ENCODE measurements at regions not wholly inside any gene's neighbourhood (a gene's known extent, or its start where the extent isn't known, plus 50 kb on each side); places are given as distances from the start of the nearest gene placed in this dataset.

DNA sequence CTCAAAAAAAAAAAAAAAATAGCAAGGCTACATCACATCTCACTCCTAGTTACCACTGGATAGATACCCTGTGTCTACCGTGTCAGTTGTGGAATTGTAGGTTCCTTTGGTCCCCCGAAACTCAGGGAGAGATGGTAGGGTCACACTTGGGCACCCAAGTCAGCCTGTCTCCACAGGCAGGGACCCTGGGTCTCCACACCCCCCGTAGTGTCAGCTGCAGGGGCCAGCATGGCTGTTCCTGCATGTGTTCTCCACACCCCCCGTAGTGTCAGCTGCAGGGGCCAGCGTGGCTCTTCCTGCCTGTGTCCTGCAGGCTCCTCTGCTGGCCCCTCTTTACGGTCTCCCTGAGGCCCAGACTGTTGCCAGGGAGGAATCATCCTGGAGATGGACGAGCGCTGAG lies 282.1 kb downstream of the BRD1 start:
- TF ChIP-seq CTCF (IDR thresholded peaks at IDR 0.05; ENCODE audit: insufficient read depth, missing control alignments): no peak
- FAIRE-seq: no peak
- no peak for DNase-seq (ENCODE audit: insufficient read length, low spot score)

DNA sequence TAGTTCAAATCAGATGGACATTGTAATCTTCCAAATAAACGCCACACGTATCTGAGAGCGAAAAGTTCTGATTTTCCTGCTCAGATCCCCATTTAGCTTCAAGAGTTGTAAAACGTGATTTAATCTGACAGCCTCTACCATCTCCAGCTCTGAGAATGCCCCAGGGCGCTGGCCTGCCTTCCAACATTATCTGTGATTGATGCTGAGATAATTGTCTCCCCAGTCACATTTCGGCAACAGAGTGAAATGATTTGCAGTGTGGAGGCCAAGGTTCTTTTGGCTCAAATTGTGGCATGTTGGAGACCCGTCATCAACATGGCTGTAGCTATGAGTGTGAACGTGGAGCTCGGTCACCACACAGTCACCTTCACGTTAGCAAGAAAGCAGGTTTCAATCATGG lies 283.4 kb downstream of the BRD1 start:
- FAIRE-seq (no peak), DNase-seq (ENCODE audit: insufficient read length, low spot score) (no peak)
- TF ChIP-seq CTCF (IDR thresholded peaks at IDR 0.05; ENCODE audit: insufficient read depth, missing control alignments): no peak

DNA sequence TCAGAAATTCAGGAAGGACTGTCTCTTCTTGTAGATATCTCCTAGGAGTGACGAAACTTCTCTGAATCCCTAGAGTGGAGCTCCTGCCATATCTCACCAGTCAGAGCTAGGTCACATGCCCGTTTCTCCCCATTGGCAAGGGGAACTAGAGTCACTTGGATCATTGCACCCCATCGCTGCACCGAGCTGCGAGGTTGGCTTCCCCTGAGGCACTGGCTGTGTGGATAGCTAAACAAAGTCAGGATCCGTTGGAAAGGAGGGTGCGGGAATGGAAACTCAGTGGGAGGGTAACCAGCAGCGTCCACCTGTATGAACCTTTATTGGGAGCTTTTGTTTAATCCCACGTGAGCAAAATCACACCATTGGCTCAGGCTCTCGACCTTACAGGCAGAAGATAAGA lies 283.8 kb downstream of the BRD1 start:
- no peak for DNase-seq (ENCODE audit: insufficient read length, low spot score)
- TF ChIP-seq CTCF (IDR thresholded peaks at IDR 0.05; ENCODE audit: insufficient read depth, missing control alignments): no peak
- no peak for FAIRE-seq

- TF ChIP-seq CTCF (IDR thresholded peaks at IDR 0.05; ENCODE audit: insufficient read depth, missing control alignments): no peak
- no peak for DNase-seq (ENCODE audit: insufficient read length, low spot score)
- FAIRE-seq: no peak
These were observed 285.9 kb downstream of the BRD1 start for GRCh38 chr22:49541693-49542230.

- no peak for TF ChIP-seq CTCF (IDR thresholded peaks at IDR 0.05; ENCODE audit: insufficient read depth, missing control alignments)
- FAIRE-seq: no peak
- DNase-seq (ENCODE audit: insufficient read length, low spot score): no peak
These were observed 286.6 kb downstream of the BRD1 start for GRCh38 chr22:49540913-49541692.

DNA sequence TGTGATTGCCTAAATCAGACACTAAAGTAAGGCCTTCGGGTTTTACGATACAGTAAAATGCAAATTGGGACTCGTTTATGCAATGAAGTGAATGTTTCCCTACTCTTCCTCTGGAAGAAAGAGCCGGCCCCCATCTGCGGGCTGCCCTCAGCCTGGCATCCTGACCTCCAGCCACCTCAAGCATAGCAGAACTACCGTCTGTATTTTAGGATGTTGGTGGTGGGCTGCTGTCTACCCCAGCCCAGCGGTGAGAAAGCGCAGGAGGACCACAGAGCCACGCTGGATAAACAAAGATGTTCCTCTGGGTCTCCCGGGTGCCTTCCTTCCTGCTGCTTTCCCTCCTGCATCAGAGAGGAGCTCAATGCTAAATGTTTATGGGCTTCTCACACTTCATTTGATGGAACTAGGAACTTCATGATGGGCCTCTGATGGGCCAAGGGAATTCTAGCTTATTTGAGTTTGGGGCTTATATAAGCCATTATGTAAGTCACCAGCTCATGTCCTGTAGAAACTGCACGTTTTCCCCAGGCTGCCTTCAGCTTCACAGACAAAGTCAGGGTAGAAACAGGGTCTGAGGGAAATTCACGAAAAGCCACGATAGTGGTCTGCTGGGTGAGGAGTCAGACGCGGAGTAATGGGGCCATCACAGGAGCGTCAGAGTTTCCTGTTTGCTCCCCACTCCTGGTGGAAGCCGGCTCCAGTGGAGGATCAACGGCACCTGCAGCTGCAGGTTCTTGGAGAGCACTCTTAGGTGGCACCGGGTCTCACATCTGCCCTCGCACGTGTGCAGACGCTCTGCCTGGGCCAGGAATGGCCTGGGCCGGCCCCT lies 287.4 kb downstream of the BRD1 start:
- no peak for DNase-seq (ENCODE audit: insufficient read length, low spot score)
- no peak for FAIRE-seq
- TF ChIP-seq CTCF (IDR thresholded peaks at IDR 0.05; ENCODE audit: insufficient read depth, missing control alignments): no peak

Measured in D721Med (cell line).